ENCODE measurements at regions not wholly inside any gene's neighbourhood (a gene's known extent, or its start where the extent isn't known, plus 50 kb on each side); places are given as distances from the start of the nearest gene placed in this dataset.

GRCh38 chr3:99473321-99473751 lies 165.1 kb upstream of the COL8A1 start:
- no peak for TF ChIP-seq CTCF (IDR thresholded peaks at IDR 0.05; ENCODE audit: poor library complexity, severe bottlenecking)
- TF ChIP-seq, protein P1, sequence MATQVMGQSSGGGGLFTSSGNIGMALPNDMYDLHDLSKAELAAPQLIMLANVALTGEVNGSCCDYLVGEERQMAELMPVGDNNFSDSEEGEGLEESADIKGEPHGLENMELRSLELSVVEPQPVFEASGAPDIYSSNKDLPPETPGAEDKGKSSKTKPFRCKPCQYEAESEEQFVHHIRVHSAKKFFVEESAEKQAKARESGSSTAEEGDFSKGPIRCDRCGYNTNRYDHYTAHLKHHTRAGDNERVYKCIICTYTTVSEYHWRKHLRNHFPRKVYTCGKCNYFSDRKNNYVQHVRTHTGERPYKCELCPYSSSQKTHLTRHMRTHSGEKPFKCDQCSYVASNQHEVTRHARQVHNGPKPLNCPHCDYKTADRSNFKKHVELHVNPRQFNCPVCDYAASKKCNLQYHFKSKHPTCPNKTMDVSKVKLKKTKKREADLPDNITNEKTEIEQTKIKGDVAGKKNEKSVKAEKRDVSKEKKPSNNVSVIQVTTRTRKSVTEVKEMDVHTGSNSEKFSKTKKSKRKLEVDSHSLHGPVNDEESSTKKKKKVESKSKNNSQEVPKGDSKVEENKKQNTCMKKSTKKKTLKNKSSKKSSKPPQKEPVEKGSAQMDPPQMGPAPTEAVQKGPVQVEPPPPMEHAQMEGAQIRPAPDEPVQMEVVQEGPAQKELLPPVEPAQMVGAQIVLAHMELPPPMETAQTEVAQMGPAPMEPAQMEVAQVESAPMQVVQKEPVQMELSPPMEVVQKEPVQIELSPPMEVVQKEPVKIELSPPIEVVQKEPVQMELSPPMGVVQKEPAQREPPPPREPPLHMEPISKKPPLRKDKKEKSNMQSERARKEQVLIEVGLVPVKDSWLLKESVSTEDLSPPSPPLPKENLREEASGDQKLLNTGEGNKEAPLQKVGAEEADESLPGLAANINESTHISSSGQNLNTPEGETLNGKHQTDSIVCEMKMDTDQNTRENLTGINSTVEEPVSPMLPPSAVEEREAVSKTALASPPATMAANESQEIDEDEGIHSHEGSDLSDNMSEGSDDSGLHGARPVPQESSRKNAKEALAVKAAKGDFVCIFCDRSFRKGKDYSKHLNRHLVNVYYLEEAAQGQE (IDR thresholded peaks at IDR 0.05; ENCODE audit: borderline replicate concordance) = no peak
- TF ChIP-seq POLR2AphosphoS5 (IDR thresholded peaks at IDR 0.05) = no peak
- TF ChIP-seq SMC3 (conservative IDR thresholded peaks at IDR 0.05; ENCODE audit: poor library complexity) = no peak
- no peak for TF ChIP-seq EP300 (conservative IDR thresholded peaks at IDR 0.05; ENCODE audit: poor library complexity, severe bottlenecking)
- no peak for TF ChIP-seq MXI1 (conservative IDR thresholded peaks at IDR 0.05; ENCODE audit: poor library complexity, severe bottlenecking)

All from neural cell (in vitro differentiated cells).